Ovary (tissue), 7 donors: ENCODE measurements at regions not wholly inside any gene's neighbourhood (a gene's known extent, or its start where the extent isn't known, plus 50 kb on each side); places are given as distances from the start of the nearest gene placed in this dataset.

ENCODE experiments used
- DNase-seq, 5 donors: peaks; one replicate each; pipeline ENCODE4 v3.0.0-alpha.2; 2019 to 2020
- H3K27ac ChIP-seq, 2 donors: fragments of 200-600 bp; one replicate each; pipeline versions ENCODE4 v1.5.1 to v1.8.0; 2019 to 2022
- H3K27me3 ChIP-seq: fragments of 200-600 bp; one replicate; pipeline ENCODE4 v1.8.0; 2022
- H3K36me3 ChIP-seq: fragments of 200-600 bp; sonication (generic); one replicate; pipeline ENCODE4 v1.5.1; 2019
- H3K4me1 ChIP-seq: one replicate; pipeline ENCODE4 v1.8.1; 2013; ENCODE audit warnings: mild to moderate bottlenecking, moderate library complexity; ENCODE audit not compliant: insufficient read depth
- H3K4me3 ChIP-seq: fragments of 200-600 bp; sonication (generic); one replicate; pipeline ENCODE4 v1.5.1; 2017
- H3K9me3 ChIP-seq, 2 donors: fragments of 200-600 bp in 1 of 2; sonication (generic) in 1 of 2; one replicate each; pipeline versions ENCODE4 v1.5.1 to v1.8.1; 2013 to 2019; ENCODE audit warnings: mild to moderate bottlenecking in 1 of 2, moderate library complexity in 1 of 2
- EP300 ChIP-seq: sonication (generic); formaldehyde crosslinking; IDR thresholded peaks from one replicate; pipeline ENCODE4 v1.6.1; 2017; ENCODE audit warnings: antibody characterized with exemption
- POLR2A ChIP-seq: fragments of 450-650 bp; IDR thresholded peaks from one replicate; pipeline ENCODE4 v1.6.1; 2017; ENCODE audit warnings: antibody characterized with exemption, mild to moderate bottlenecking, moderate library complexity
- WGBS, 3 donors: extraction: QIAGEN DNeasy Blood & Tissue Kit in 1 of 3; methylation state at CpG; one replicate each; pipeline versions ENCODE4 v1.1.5 to v1.1.7; 2013 to 2017; 5-methylcytosine and 5-hydroxymethylcytosine counted together
- intact Hi-C, 4 donors: fragments of 100-400 bp; cut with DNase I; formaldehyde crosslinking; loops; one replicate each; pipeline versions ENCODE4 v1.11.0 to v1.15.1; 2022 to 2023
- TF ChIP-seq, protein P1 (sequence below), 3 donors: fragments of 450-650 bp in 2 of 3; fragments of 200-600 bp in 1 of 3; IDR thresholded peaks; one replicate each; pipeline versions ENCODE4 v1.5.1 to v1.8.0; 2016 to 2022; ENCODE audit warnings: antibody characterized with exemption in 3 of 3, mild to moderate bottlenecking in 1 of 3
- donor health status: DM: no; HTN: no; CAD: no; lungs with moderate emphysema.
- donor health status: DM: no; HTN: no; CAD: no.
- donor health status: Bipolar disorder and iron deficiency.
- donor health status: DM: no; HTN: no; CAD: no.
- donor health status: DM: yes; HTN: yes; CAD: no.

DNA sequence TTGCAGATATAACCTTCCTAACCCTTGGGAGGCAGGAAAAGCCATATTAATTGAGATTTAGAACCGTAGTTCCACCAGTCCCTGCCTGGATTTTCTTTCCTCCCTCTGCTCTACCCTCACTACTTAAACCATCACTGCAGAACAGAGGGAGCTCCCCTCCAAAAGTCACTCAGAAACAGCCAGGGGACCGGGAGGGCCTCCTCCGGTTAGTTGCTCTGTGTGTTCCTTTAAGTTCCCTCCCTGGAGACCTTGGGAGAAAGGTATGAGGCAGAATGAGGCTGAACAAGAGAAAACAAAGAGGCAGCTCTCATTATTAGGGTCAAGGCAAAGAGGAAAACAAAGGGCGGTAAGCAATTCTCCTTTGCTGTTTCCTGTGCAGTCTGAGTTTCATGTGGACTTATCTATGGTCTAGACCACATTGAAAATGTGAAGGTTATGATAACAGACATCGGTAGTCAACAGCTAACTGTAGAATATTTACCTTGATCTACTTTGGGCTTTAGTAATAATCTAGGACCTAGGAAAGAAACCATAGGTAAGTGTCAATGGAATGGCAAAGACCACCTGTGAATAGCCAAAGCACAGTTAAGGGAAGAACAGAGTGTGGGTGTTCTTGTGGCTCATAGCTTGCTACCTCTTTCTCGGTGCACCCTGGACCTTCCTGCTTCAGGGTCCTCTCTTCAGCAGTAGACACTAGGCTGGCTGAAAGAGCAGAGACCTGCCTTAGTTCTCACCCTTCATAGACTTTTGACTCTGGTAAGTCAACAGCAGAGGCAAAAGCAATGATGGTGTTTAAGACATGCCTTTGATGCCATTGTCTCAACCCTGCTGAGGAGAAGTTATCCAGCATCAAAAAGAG lies 250.9 kb upstream of the CITED2 start:
- Histone ChIP-seq H3K4me3 (no peak overlapping the region), H3K36me3 (no peaks in the 10 kb centered on the region), H3K27me3 (no peaks in the 10 kb centered on the region), H3K9me3 (no peaks in the 10 kb centered on the region), H3K4me1 (no peaks in the 10 kb centered on the region), H3K27ac (no peak overlapping the region)
- DNase-seq = no peak
- intact Hi-C loops = no loop called here
- TF ChIP-seq EP300 (no peak), POLR2A (no peak)
- TF ChIP-seq, protein P1, sequence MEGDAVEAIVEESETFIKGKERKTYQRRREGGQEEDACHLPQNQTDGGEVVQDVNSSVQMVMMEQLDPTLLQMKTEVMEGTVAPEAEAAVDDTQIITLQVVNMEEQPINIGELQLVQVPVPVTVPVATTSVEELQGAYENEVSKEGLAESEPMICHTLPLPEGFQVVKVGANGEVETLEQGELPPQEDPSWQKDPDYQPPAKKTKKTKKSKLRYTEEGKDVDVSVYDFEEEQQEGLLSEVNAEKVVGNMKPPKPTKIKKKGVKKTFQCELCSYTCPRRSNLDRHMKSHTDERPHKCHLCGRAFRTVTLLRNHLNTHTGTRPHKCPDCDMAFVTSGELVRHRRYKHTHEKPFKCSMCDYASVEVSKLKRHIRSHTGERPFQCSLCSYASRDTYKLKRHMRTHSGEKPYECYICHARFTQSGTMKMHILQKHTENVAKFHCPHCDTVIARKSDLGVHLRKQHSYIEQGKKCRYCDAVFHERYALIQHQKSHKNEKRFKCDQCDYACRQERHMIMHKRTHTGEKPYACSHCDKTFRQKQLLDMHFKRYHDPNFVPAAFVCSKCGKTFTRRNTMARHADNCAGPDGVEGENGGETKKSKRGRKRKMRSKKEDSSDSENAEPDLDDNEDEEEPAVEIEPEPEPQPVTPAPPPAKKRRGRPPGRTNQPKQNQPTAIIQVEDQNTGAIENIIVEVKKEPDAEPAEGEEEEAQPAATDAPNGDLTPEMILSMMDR (IDR thresholded peaks at IDR 0.05) = no peak
- 66 to 71% (median 70%) methylated on average over 6 of the region's 6 CpGs for WGBS, 3 donors

DNA sequence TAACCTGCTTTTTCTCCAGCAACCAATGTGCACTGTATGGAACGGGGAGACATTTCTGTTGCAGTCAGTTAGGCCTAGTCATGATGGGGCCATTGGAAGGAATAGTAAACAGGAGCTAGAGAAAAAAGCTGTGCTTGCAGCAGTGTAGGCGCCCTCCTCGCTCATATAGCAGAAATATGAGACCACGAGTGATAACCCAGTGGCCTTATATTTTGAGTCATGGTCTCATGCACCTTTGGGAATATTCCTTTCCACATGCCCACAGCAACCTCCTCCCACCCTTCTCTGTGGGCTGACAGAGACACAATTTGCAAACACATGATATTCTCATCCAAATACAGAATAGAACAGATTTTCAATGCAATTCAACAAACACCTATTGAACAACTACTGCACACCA lies 248.9 kb upstream of the CITED2 start:
- Histone ChIP-seq H3K36me3 (no peaks in the 10 kb centered on the region), H3K9me3 (no peaks in the 10 kb centered on the region), H3K27me3 (no peaks in the 10 kb centered on the region), H3K27ac (no peak overlapping the region), H3K4me3 (no peak overlapping the region), H3K4me1 (no peaks in the 10 kb centered on the region)
- DNase-seq = no peak
- TF ChIP-seq POLR2A = no peak
- TF ChIP-seq EP300 = no peak
- TF ChIP-seq, protein P1 (IDR thresholded peaks at IDR 0.05) = no peak
- intact Hi-C loops = no loop called here
- 92 to 93% (median 92%) methylated on average over 4 of the region's 4 CpGs for WGBS, 3 donors

DNA sequence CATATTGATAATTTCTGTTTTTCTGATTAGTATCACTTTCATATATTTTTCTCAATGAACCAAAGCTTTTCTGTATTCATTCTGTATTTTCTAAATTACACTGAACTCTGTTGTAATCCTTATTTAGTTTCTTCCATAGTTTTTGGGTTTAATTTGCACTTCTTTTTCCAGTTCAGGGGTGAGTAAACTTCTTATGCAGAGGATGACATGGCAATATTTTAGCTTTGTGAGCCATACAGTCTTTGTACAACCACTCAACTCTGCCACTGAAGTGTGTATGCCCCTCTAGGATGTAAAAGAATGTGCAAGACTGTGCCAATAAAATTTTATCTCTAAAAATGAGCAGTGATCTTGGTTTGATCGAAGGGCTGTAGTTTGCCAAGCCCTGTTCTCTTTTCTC lies 239.0 kb upstream of the CITED2 start:
- H3K4me3 ChIP-seq = no peak overlapping the region
- TF ChIP-seq, protein P1 (IDR thresholded peaks at IDR 0.05) = no peak
- TF ChIP-seq EP300 (no peak), POLR2A (no peak)
- no peaks in the 10 kb centered on the region for H3K36me3 ChIP-seq
- no peak for DNase-seq
- H3K4me1 ChIP-seq = no peaks in the 10 kb centered on the region
- 91 to 98% (median 93%) methylated on average over 1 of the region's 1 CpG for WGBS, 3 donors
- intact Hi-C loops = no loop called here
- H3K27ac ChIP-seq = no peak overlapping the region
- no peaks in the 10 kb centered on the region for H3K9me3 ChIP-seq
- H3K27me3 ChIP-seq = no peaks in the 10 kb centered on the region

DNA sequence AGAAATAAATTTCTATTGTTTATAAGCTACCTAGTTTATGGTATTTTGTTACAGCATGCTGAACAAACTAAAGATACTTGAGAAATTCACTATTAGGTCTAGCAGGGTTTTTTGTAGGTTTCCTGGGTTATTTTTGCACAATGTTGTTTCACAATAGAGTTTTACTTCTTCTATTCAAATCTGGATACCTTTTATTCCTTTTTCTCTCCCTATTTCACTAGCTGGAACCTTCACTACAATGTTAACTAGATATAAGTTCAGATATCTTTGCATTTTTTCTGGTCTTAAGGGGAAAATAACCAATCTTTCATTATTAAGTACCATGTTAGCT lies 237.7 kb upstream of the CITED2 start:
- Histone ChIP-seq H3K27ac (no peak overlapping the region), H3K36me3 (no peaks in the 10 kb centered on the region), H3K4me3 (no peak overlapping the region), H3K4me1 (no peaks in the 10 kb centered on the region), H3K9me3 (no peaks in the 10 kb centered on the region), H3K27me3 (no peaks in the 10 kb centered on the region)
- DNase-seq = no peak
- TF ChIP-seq, protein P1 (IDR thresholded peaks at IDR 0.05) = no peak
- TF ChIP-seq EP300 = no peak
- no peak for TF ChIP-seq POLR2A
- intact Hi-C loops = no loop called here
